Activated CD4-positive, alpha-beta T cell treated with anti-CD3 and anti-CD28 coated beads for 24 hours (primary cell): ENCODE measurements at regions not wholly inside any gene's neighbourhood (a gene's known extent, or its start where the extent isn't known, plus 50 kb on each side); places are given as distances from the start of the nearest gene placed in this dataset.
"Not testable (repeated sequence)": the region's sequence is repeated elsewhere in the genome, so short reads cannot be mapped to it uniquely, and the experiment has no call there.

Experiments
- DNase-seq, 2 donors: peaks; one replicate each; pipeline ENCODE4 v3.0.0-alpha.2; 2020; ENCODE audit warnings: low read depth in 2 of 2

DNA sequence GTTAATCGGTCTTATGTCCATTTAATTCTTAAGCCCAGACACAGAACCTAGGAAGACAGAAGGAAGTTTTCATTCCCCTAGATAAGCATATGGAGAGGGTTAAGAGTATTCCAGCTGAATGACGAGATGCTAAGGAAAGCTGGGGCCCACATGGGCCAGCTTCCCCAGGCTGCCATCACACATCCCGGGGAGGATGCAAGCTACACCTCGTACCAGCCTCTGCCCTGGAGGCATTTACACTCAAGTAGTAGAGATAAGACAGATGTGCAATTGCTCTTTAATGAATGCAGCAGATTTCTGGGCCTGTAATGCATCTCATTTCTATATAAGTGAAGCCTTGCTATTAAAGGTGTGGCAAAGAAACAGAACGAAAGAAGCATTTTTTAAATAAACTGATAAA, 144.5 kb downstream of the MEX3B start:
- no peak for DNase-seq

DNA sequence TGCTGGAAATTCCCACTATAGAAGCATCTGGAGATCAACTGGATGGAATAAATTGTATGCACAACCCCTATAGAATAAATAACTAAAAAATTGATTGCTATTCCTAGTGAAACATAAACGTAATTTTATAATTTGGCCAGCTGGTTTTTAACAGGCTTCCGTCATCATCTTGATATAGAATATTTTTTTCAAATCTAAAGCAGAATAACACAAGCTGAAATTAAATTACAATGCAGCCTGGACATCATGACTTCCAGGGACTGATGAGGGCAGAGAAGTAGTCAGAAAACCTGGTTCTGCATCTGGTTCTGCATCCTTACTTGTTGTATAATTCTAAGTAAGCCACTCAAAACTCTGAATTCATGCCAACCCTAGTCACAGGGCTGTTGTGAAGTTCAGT, 146.1 kb downstream of the MEX3B start:
- no peak for DNase-seq

DNA sequence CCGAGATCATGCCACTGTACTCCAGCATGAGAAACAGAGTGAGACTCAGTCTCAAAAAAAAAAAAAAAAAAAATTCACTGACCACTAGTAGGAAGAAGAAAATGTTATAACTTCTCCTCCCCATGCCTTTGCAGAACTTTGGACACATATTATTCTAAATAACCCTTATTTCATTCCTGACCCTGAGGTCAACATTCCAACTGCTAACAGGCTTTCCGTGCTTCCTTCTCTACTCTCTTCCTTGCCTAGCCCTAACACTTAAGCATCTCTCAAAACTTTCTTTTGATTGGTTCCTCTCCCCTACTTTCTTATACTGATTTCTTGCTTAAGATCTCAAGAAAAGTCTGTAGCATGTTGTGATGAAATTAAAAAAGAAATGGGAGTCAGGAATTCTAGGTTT, 146.8 kb downstream of the MEX3B start:
- DNase-seq = no peak

DNA sequence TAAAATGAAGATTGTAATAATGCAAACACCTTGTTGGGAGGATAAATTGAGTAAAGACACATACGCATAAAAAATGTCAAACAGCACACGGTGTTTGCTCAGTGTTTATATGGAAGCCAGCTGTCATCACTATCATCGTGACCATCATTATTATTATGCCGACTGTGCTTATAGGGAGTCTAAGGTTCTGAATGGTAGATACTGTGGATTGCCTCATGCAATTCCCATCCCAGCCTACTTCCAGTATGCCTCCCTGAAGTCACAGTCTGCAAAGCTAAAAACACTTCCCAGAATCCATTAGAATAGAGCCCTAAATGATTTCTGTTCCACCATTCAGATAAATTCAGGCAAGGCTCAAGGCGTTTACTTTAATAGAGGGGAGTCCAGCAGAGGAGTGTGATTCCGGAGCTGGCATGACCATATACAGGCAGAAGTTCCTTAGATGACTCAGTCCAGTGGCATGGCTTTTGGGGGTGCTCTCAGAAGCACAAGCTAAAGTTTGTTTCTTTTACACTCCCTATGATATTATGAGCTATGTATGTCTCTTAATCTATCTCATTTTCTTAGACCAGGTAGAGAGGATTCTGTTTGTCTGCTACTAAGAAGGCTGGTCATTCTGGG, 148.7 kb downstream of the MEX3B start:
- DNase-seq = no peak

DNA sequence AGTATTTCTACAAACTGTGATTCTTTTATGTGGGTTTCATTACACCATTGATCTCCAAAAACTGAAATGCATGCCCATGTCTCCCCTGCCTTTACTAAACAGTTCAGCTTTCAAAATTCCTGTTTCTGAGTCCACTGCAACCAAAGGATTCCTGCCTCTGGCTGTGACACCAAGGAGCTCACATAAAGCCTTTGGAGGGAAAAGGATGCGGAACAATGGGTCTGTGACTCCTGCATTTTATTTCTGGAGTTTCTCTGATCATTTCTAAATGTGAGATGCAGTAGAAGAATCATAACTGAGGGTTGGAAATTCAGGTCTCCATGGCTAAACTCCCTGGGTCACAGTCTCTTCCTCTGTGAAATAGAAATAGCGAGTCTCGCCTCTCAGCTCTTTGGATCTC, 149.5 kb downstream of the MEX3B start:
- DNase-seq = no peak

DNA sequence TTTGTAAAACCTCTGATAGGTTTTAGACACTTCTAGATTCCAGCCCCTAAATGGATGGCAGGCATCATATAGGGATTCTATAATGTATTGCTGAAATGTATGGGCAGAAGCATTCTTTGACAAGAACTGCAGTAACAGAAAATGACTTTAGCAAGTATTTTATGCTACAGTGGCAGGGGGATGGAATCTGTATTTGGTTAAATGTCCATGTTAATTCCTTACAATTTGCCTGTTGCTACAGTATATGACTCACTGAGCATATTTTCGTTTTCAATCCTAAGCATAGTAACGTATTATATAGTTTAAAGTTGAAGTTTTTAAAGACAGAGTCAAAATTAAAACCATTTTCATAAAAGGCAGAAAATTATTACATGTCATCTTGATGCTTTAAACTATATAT, 150.1 kb downstream of the MEX3B start:
- no peak for DNase-seq

DNA sequence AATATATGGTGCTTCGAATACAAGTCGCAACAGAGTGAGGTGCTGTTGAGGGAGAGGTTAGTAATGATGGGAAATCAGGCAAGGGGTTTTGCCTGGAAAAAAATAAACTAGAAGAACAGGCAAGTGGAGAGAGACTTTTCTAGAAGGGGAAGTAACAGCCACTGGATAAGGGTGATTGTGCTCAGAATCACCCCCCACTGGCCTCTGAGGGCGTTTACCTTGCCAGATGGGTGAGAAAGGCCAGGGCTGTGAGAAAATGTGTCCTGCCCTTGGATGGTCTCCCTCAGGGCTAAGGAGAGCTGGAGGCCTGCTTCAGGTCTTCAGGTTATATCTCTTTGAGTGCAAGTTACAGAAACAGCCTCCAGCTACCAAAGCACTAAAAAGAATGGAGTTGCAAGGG, 151.8 kb downstream of the MEX3B start:
- DNase-seq = no peak

DNA sequence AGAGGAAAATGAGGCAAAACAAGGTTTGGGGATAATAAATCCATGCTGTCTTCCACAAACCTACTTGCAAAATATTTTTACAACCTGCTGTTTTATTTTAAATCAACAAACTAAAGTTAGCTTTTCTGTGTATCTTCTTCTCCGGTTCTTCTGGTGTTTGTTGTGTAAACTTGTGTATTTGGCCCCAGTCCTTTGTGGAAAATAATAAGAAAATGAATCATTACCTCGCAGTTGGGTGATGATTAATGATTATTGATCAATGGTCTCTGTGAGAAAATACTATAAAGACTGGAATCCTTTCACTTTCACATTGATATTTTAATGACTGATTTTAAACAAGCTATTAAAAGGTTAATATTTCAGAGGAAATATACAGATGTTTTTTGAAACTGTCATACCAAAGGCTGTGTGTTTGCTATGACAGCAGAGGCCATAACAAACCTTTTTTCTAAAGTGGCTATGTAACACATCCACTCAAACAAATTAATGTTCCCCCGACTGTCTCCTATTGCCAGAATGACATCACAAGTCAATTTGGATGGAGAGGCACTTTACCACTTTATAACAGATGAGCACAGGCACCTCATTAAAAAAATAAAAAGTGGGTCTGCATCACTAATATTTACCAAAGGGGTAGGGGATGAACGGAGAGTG, 152.5 kb downstream of the MEX3B start:
- no peak for DNase-seq

DNA sequence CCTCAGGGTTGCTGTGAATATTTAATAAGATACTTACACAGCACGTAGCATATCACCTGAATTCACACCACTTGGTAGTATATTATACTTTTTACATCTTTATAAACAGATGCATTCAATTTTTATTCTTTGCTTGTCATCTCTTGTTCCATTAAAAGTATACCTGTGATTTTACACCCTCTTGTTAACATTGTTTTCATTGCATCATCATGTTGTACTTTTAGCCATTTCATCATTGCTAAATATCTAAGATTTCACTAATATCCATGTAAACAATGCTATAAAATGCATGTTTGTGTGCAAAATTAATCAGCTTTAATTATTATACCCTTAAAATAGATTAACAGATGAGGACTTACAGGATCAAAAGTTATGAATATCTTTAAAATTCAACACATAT, 155.3 kb downstream of the MEX3B start:
- DNase-seq = no peak

DNA sequence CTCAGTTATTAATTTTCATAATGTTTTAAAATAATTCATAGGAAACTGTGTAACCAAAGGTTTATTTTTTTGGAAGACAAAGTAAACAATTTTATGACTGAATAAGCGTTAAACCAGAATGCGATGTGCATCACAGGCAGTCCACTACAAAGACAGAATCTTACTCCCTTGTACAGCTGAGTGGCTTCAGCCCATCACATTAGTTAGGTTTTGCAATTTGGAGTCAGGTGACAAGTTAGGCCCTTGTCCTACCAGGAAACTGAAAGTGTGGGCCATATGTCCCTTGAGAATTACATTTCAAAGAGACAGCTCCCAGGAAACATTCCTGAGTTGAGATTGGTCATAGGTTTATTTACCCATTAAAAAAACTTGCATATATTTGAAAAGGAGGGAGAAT, 156.3 kb downstream of the MEX3B start:
- DNase-seq = no peak

DNA sequence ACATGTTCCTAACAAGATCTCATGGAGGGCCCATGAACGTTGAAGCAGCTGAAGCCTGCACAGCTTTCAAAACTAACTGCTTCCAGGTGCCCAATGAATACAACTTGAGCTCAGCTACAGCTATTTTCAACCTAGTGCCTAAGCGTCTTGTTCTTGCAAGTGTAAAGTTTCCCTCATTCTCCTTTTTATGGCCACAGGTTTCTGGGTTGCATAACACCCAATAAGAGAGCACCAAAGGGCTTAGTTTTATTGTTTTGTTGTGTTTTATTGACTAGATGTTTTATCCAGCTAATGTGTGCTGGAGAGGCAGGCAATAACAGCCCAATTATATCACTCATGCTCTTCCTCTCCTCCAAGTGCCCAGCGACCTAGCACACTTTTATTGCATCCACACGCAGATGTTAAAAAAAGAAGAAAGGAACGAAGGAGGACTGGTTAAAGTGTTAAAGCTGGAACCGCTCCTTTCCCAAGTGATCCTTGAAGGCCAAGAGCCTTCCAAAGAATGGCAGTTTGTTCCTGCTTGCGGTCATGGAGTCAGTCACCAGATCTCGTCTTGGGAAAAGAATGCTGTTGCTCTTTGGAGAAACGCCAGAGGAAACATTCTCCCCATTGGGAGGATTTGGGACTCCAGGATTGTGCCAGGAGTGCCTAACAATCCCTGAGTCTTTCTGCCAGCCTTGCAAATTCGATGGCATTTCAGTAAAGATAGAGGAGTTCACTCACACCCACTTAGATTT, 156.9 kb downstream of the MEX3B start:
- DNase-seq = no peak

DNA sequence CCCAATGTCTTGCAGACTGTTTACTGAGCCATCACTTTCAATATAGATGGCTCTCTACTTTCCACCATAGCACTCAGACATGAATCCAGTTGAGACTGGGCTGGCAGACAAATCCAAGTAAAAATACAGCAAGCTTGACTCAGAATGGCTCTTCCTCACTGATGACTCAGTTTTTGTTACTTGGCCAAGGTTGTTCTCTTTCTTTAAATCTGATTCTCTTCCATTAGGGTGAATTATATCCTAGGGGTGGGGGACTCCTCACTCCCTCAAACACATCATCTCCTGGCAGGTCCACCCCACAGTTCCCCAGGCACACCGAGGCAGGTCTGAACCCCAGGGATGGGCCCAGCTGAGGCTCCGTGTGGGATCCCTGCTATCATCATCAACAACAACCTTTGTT, 157.9 kb downstream of the MEX3B start:
- no peak for DNase-seq

DNA sequence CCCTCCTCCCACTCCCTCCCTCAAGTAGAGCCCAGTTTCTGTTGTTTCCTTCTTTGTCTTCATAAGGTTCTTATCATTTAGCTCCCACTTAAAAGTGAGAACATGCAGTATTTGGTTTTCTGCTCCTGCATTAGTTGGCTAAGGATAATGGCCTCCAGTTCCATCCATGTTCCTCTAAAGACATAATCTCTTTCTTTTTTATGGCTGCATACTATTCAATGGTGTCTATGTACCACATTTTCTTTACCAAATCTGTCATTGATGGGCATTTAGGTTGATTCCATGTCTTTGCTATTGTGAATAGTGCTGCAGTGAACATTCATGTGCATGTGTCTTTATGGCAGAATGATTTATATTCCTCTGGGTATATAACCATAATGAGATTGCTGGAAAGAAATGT, 158.6 kb downstream of the MEX3B start:
- not testable (repeated sequence) for DNase-seq

DNA sequence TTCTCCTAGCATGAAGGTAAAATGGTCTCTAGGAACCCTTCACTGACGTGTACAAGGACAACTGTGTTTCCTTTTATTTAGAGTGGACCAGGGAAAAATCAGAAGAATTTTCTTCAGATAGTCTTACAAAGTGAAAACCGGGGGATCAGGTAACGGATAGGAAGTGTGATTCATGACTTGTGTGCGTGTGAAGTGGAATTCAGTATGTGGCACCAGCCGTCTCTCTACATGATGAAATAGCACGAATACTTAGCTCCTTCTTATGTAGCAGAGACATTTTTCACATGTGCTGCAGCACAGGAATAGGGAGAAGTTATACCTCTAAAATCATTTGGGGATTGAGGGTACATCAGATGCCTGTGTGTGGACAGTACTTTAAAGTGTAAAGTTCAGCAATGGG, 159.2 kb downstream of the MEX3B start:
- DNase-seq = no peak

DNA sequence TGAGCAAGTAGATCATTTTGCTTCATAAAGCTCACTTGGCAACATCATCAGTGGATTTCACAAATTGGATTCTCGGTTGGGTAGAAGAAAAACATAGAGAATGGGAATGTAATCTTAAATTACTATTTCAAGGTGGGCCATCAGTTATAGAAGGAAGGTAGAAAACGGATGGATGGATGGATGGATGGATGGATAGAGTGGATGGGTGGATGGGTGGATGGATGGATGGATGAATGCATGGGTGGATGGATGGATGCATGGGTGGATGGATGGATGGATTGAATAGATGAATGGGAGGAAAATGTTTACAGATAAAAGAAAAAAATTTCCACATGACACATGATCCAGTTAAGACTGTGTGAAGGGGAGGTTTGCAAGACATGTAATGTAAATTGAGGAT, 159.7 kb downstream of the MEX3B start:
- DNase-seq = no peak

DNA sequence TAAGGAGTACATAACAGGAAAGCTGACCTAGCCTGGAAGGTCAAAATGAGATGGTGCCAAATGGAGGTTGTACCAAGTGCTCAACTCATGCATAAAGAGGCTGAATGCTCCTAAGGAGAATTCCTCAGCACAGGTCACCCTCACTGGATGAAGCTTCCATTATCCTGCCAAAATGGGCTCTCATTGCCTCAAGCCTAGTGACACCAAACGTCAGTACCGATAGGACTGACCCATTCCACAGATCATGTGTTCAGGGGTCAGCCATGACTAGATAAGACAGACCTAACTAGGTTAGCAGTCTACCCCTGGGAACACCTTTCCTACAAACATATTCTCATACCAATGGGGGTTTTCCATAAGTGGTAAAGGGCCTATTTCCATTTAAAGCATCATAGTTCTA, 160.7 kb downstream of the MEX3B start:
- DNase-seq = no peak

DNA sequence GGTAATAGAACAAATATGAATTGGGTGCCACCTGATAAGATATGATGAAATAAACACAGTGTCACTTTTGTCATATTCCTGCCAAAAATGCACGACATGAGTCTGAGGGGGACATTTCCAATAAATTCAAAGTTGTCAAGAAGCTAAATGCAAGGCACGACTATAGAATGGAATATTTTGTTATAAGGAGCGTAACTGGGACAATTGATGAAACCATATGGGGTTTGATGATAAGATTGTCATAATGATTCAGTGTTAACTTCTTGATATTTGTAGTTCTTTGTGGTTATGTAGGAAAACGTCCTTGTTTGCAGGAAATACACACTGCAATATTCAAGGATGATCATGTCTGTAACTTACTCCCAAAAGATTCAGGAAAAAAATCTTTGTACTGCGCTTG, 163.3 kb downstream of the MEX3B start:
- DNase-seq = no peak

DNA sequence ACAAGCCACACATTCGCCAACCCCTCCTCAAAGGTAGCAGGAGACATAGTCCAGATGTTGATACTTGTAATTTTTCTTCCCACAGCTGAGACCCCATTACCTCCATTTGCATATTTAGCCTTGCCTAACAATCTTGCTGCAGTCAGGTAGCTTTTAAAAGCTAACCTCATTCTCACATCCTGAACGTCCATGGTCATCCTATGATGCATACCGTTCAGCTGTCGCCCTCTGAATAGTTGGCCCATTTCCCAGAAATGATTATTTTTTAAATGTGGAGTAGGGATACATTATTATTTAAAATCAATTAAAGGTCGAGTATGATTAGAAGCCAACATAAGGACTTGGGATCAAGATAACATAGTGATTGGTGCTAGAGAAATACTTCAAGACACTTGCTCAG, 165.0 kb downstream of the MEX3B start:
- no peak for DNase-seq

DNA sequence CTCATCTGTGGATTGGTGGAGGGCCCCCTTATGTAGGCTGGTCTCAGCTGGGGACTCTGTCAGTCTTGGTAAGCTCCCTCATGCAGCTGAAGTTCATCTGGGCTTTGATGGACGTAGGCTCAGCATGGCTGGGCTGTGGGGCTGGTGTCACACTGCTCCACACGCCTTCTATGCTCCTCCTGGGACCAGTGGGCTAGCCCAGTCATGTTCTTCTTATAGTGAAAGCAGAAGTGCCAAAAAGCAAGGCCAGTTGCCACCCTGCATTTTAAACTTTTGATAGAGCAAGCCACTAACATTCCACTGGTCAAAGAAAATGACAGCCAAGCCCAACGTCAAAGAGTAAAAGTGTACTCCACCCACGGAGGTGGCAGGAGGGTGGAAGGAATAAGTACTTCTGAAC, 165.5 kb downstream of the MEX3B start:
- DNase-seq = no peak

DNA sequence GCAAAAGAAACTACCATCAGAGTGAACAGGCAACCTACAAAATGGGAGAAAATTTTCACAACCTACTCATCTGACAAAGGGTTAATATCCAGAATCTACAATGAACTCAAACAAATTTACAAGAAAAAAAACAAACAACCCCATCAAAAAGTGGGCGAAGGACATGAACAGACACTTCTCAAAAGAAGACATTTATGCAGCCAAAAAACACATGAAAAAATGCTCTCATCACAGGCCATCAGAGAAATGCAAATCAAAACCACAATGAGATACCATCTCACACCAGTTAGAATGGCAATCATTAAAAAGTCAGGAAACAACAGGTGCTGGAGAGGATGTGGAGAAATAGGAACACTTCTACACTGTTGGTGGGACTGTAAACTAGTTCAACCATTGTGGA, 170.1 kb downstream of the MEX3B start:
- DNase-seq = not testable (repeated sequence)

DNA sequence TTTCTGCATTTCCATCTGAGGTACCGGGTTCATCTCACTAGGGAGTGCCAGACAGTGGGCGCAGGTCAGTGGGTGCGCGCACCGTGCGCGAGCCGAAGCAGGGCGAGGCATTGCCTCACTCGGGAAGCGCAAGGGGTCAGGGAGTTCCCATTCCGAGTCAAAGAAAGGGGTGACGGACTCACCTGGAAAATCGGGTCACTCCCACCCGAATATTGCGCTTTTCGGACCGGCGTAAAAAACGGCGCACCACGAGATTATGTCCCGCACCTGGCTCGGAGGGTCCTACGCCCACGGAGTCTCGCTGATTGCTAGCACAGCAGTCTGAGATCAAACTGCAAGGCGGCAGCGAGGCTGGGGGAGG, 175.1 kb downstream of the MEX3B start:
- DNase-seq = not testable (repeated sequence)

DNA sequence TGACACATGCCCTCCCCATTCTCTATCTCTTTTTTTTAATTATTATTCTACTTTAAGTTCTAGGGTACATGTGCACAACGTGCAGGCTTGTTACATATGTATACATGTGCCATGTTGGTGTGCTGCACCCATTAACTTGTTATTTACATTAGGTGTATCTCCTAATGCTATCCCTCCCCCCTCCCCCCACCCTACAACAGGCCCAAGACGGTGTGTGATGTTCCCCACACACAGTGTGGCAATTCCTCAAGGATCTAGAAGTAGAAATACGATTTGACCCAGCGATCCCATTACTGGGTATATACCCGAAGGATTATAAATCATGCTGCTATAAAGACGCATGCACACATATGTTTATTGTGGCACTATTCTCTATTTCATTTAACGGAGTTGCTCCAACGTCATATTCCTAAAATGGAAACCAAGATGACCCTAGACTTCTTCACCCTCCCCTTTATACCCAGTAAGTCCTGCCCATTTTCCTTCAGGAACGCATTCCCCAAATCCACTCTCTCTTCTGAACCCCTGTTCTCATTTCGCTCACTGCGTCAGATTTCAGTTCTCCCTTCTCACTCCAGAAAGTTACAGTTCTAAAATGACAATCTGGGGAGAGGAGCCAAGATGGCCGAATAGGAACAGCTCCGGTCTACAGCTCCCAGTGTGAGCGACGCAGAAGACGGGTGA, 175.6 kb downstream of the MEX3B start:
- DNase-seq = not testable (repeated sequence)
